ENCODE measurements at regions not wholly inside any gene's neighbourhood (a gene's known extent, or its start where the extent isn't known, plus 50 kb on each side); places are given as distances from the start of the nearest gene placed in this dataset.

GRCh38 chr1:230537456-230537855, 104.8 kb upstream of the COG2 start:
- 68% methylated on average over 9 of the region's 9 CpGs for WGBS
- intact Hi-C loops (cut with DNase I) = no loop called here
- DNase-seq (ENCODE audit: extremely low spot score) = peak; percentile 53
- Histone ChIP-seq H3K9me3 (peaks cover 0 to 30% (median 22%) of the 10 kb centered on the region in 4 donors), H3K27me3 (peaks cover 0 to 10% (median 0%) of the 10 kb centered on the region in 4 donors), H3K4me1 (no peaks in the 10 kb centered on the region), H3K4me3 (no peak overlapping the region), H3K27ac (replicated peaks in 1 of 4) (no peak overlapping the region), H3K36me3 (no peaks in the 10 kb centered on the region)
- TF ChIP-seq EP300 (IDR thresholded peaks at IDR 0.05) (no peak), POLR2AphosphoS5 (IDR thresholded peaks at IDR 0.05) (no peak), POLR2A (IDR thresholded peaks at IDR 0.05; ENCODE audit: low read depth) (no peak), CTCF (IDR thresholded peaks at IDR 0.05) (no peak)

GRCh38 chr1:230536641-230537155, 105.6 kb upstream of the COG2 start:
- no peak overlapping the region for H3K4me3 ChIP-seq
- H3K9me3 ChIP-seq = peaks cover 0 to 30% (median 22%) of the 10 kb centered on the region in 4 donors
- intact Hi-C loops (cut with DNase I) = no loop called here
- no peak overlapping the region for H3K27ac ChIP-seq (replicated peaks in 1 of 4)
- 67% methylated on average over 1 of the region's 1 CpG for WGBS
- H3K27me3 ChIP-seq = peaks cover 0 to 10% (median 0%) of the 10 kb centered on the region in 4 donors
- no peaks in the 10 kb centered on the region for H3K4me1 ChIP-seq
- peak; percentile 47 for DNase-seq (ENCODE audit: extremely low spot score)
- no peaks in the 10 kb centered on the region for H3K36me3 ChIP-seq
- TF ChIP-seq POLR2AphosphoS5 (IDR thresholded peaks at IDR 0.05) (no peak), EP300 (IDR thresholded peaks at IDR 0.05) (no peak), POLR2A (IDR thresholded peaks at IDR 0.05; ENCODE audit: low read depth) (no peak)

- no peaks in the 10 kb centered on the region for H3K4me1 ChIP-seq
- TF ChIP-seq POLR2AphosphoS5 (IDR thresholded peaks at IDR 0.05) (no peak), EP300 (IDR thresholded peaks at IDR 0.05) (no peak), CTCF (IDR thresholded peaks at IDR 0.05) (no peak), POLR2A (IDR thresholded peaks at IDR 0.05; ENCODE audit: low read depth) (no peak)
- peaks cover 0 to 30% (median 24%) of the 10 kb centered on the region in 4 donors for H3K9me3 ChIP-seq
- DNase-seq (ENCODE audit: extremely low spot score) = no peak
- intact Hi-C loops (cut with DNase I) = no loop called here
- WGBS = 67% methylated on average over 2 of the region's 2 CpGs
- H3K27me3 ChIP-seq = peaks cover 0 to 10% (median 0%) of the 10 kb centered on the region in 4 donors
- H3K36me3 ChIP-seq = no peaks in the 10 kb centered on the region
- no peak overlapping the region for H3K27ac ChIP-seq (replicated peaks in 1 of 4)
- H3K4me3 ChIP-seq = no peak overlapping the region
Observed at GRCh38 chr1:230534224-230534623, 108.1 kb upstream of the COG2 start.

GRCh38 chr1:230531103-230531502, 105.0 kb upstream of the PGBD5 start:
- intact Hi-C loops (cut with DNase I) = no loop called here
- Histone ChIP-seq H3K9me3 (peaks cover 0 to 27% (median 22%) of the 10 kb centered on the region in 4 donors), H3K27me3 (peaks cover 0 to 13% (median 0%) of the 10 kb centered on the region in 4 donors), H3K27ac (replicated peaks in 1 of 4) (no peak overlapping the region), H3K4me1 (no peaks in the 10 kb centered on the region), H3K36me3 (no peaks in the 10 kb centered on the region), H3K4me3 (no peak overlapping the region)
- no peak for TF ChIP-seq CTCF (IDR thresholded peaks at IDR 0.05)
- TF ChIP-seq POLR2AphosphoS5 (IDR thresholded peaks at IDR 0.05) = no peak
- TF ChIP-seq EP300 (IDR thresholded peaks at IDR 0.05) = no peak
- TF ChIP-seq POLR2A (IDR thresholded peaks at IDR 0.05; ENCODE audit: low read depth) = no peak
- no peak for DNase-seq (ENCODE audit: extremely low spot score)

GRCh38 chr1:230519246-230519645, 93.1 kb upstream of the PGBD5 start:
- WGBS = 81% methylated on average over 2 of the region's 2 CpGs
- DNase-seq (ENCODE audit: extremely low spot score) = no peak
- Histone ChIP-seq H3K27me3 (peaks cover 0 to 19% (median 0%) of the 10 kb centered on the region in 4 donors), H3K9me3 (no peaks in the 10 kb centered on the region), H3K4me1 (peaks cover 0 to 4% (median 0%) of the 10 kb centered on the region in 4 donors), H3K4me3 (no peak overlapping the region), H3K36me3 (no peaks in the 10 kb centered on the region), H3K27ac (replicated peaks in 1 of 4) (no peak overlapping the region)
- intact Hi-C loops (cut with DNase I) = no loop called here
- TF ChIP-seq CTCF (IDR thresholded peaks at IDR 0.05) = no peak
- no peak for TF ChIP-seq EP300 (IDR thresholded peaks at IDR 0.05)
- TF ChIP-seq POLR2AphosphoS5 (IDR thresholded peaks at IDR 0.05) = no peak
- TF ChIP-seq POLR2A (IDR thresholded peaks at IDR 0.05; ENCODE audit: low read depth) = no peak
